Stimulated activated CD4-positive, alpha-beta T cell treated with anti-CD3 and anti-CD28 coated beads, Interleukin-15, amount 100 ng/mL, for 48 hours (primary cell): ENCODE measurements at regions not wholly inside any gene's neighbourhood (a gene's known extent, or its start where the extent isn't known, plus 50 kb on each side); places are given as distances from the start of the nearest gene placed in this dataset.
"Not testable (repeated sequence)": the region's sequence is repeated elsewhere in the genome, so short reads cannot be mapped to it uniquely, and the experiment has no call there.

Experiments used
- DNase-seq, 2 donors: peaks; one replicate each; pipeline ENCODE4 v3.0.0-alpha.2; 2020; ENCODE audit warnings: low read depth in 2 of 2

DNA sequence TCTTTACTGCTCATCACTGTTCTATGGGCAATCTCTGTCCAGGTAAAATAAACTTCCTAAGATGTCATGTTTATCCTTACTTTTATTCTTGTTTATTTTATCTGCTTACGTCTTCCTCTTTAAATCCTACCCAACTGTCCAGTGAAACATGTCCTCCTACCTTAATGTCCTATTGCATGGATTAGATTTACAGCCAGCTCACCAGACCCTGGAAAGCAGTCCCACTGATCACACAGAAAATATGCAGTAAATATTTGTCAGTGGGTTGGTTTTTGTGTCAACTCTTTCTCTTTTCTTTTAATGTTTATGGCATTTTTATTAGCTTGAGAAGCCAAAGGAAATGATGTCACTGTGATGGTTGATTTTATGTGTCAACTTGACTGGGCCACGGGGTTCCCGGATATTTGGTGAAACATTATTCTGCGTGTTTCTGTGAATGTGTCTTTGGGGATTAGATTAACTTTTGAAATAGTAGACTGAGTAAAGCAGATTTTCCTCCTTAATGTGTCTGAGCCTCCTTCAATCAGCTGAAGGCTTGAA, 258.3 kb downstream of the SRGAP2C start:
- no peak for DNase-seq

- no peak for DNase-seq
These were observed 259.3 kb downstream of the SRGAP2C start for GRCh38 chr1:121444096-121444495.

GRCh38 chr1:121445679-121446078, 260.9 kb downstream of the SRGAP2C start:
- DNase-seq = no peak

GRCh38 chr1:121447280-121447923, 262.6 kb downstream of the SRGAP2C start:
- DNase-seq = not testable (repeated sequence)

DNA sequence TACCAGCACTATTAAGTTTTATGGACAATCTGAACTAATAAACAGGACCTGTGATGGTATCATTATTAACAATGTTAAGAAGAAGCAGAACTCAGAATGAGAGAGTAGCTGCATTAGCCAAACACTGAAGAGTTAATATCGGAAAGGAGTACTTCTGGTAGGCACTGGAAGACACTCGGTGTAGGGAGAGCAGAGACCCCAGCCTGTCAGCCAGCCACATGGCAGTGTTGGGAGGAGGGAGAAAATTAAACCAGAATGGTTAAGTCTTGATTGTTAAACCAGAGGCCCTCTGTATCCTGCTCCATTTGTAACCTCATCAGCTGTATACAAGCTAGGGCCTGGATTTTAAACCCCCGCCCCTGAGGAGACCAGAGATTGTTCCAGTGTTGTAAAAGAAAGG, 263.3 kb downstream of the SRGAP2C start:
- not testable (repeated sequence) for DNase-seq

- no peak for DNase-seq
These were observed 264.1 kb downstream of the SRGAP2C start for GRCh38 chr1:121448851-121449250.

DNA sequence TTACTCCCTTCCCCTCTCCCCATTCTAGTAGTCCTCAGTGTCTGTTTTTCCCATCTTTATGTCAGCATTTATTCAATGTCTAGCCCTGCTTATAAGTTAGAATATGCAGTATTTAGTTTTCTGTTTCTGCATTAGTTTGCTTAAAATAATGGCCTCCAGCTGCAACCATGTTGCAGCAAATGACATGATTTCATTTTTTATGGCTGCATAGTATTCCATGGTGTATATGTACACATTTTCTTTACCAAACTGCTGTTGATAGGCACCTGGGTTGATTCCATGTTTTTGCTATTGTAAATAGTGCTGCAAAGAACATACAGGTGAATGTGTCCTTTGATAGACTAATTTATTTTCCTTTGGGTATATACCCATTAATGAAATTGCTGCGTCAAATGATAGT, 267.7 kb downstream of the SRGAP2C start:
- DNase-seq = no peak

- DNase-seq = no peak
These were observed 273.7 kb downstream of the SRGAP2C start for GRCh38 chr1:121458291-121459048.

DNA sequence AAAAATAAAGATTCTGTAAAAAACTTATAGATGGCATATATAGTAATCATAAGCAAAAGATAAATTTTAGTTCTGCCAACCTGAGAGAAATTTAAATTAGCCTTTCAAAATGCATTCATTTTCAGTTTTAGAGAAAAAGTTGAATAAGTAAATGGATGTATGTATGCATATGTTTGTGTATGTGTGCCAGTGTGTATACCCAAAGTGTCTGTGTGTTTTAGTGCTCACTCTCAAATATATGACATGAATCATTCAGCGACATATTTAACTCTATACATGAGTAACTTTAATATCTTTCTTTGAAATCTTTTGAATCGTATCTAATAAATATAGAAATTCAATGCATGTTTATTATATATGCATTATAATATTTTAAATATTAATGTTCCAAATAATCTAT, 274.5 kb downstream of the SRGAP2C start:
- DNase-seq = no peak

- not testable (repeated sequence) for DNase-seq
These were observed 284.6 kb downstream of the SRGAP2C start for GRCh38 chr1:121469395-121469794.

DNA sequence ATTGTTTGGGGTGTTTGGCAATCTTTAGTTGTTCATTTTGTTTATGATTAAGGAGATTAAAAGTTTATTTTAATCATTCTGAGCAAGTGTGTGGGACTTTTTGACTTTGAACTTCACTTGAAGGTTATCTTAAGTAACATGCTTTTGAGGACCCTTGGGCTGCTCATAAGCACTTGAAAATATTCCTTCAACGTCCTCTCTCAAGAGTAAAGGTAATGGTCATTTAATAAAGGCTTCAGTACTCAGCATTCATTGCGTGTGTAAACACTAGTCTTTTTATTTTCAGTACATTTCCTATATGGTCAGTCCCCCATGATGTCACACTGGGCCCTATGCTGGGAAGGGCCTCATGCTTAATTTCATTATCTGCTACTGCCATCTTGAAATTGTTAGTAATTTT, 285.6 kb downstream of the SRGAP2C start:
- DNase-seq = not testable (repeated sequence)

DNA sequence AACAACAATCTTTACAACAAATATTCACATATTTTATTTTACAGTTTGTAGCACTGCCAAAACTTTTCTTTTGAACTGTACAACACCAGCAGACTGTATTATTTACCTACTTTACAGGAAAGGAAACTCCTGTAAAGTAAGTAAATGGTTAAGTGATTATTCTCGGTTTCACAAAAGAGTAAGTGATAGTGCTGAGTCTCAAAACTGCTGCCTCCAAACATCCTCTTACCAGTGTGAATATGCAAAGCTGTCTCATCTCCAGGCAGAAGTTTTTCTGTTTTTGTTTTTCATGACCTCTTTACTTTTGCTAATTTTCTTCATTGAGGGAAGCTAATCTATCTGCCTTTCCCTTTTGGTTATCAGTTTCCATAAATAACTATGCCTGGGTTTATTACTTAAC, 286.7 kb downstream of the SRGAP2C start:
- no peak for DNase-seq

- DNase-seq = no peak
These were observed 287.2 kb downstream of the SRGAP2C start for GRCh38 chr1:121472017-121472416.

- no peak for DNase-seq
These were observed 298.5 kb downstream of the SRGAP2C start for GRCh38 chr1:121483234-121483633.

DNA sequence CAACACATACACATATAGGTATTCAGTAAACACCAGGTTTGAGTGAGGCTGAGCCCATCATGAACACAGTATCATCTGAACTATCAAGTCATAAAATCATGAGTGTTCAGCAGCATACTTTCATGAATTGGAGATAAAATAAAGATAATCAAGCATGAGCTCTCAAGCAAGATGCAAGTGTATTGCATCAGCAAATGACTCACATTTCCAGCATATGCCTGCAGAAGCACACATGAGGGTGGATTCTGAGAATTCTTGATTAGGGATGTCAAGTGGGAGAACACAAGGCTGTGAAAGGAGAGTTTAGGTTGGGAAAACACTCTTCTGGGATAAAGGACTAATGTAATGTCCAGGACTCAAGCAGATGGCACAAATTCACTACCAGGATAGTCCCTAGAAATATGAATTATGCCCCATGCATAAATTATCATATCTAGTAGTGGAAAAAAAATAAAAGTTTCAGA, 299.2 kb downstream of the SRGAP2C start:
- DNase-seq = no peak

- DNase-seq = not testable (repeated sequence)
These were observed 310.0 kb downstream of the SRGAP2C start for GRCh38 chr1:121494796-121495195.

- not testable (repeated sequence) for DNase-seq
These were observed 326.7 kb downstream of the SRGAP2C start for GRCh38 chr1:121511455-121511854.

DNA sequence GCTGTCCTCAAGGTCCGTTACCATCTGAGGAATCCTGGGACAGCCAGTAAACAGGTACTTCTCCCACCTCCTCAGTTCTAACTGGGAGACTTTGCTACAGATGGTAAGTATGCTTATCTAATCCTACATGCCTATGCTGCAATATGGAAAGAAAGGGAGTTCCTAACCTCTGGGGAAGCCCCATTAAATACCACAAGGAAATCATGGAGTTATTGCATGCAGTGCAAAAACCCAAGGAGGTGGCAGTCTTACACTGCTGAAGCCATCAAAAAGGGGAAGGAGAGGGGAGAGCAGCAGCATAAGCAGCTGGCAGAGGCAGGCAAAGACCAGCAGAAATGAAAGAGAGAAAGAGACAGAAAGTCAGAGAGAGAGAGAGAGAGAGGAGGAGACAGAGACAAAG, 327.1 kb downstream of the SRGAP2C start:
- not testable (repeated sequence) for DNase-seq

GRCh38 chr1:121515235-121515634, 330.5 kb downstream of the SRGAP2C start:
- no peak for DNase-seq

DNA sequence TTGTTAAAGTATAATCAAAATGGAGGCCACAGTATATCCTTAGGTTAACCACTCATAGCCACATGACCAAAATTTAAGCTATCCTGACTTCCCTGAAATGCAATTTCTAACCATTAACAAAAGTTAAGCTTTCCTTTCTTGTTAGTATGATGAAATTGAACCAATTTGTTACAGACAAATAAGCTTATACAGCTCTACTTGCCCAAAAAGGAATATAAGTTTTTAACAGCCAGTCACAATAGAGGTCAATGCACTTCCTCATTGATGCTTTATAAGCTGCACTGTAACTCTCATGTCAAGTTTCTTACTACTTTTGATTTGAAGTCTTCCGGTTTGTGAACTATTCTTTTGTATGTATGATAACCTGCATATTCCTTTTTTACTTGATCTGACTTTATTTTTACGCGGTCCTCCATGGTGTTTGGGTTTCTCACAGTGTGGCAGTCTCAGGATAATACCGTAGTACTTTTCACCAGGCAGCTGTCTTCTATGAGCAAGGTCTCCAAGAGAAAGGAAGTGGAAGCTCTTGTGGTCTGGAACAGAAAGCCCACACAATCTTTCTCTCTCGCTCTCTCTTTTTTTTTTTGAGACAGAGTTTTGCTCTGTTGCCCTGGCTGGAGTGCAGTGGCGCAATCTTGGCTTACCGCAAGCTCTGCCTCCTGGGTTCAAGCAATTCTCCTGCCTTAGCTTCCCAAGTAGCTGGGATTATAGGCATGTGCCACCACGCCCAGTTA, 331.6 kb downstream of the SRGAP2C start:
- peak in 1 of 2 donors; percentile 13 for DNase-seq

GRCh38 chr1:121517586-121518230, 332.9 kb downstream of the SRGAP2C start:
- DNase-seq = no peak

GRCh38 chr1:121518726-121519041, 333.9 kb downstream of the SRGAP2C start:
- no peak for DNase-seq
